GM23248 (cell line): ENCODE measurements at regions not wholly inside any gene's neighbourhood (a gene's known extent, or its start where the extent isn't known, plus 50 kb on each side); places are given as distances from the start of the nearest gene placed in this dataset.

Experiments used
- EZH2 ChIP-seq: fragments of 200-600 bp; sonication (generic); IDR thresholded peaks from 2 replicates; pipeline ENCODE4 v1.6.1; 2018; ENCODE audit warnings: antibody characterized with exemption, mild to moderate bottlenecking; ENCODE audit not compliant: insufficient read depth, poor library complexity, severe bottlenecking
- EZH2phosphoT487 ChIP-seq: fragments of 200-600 bp; sonication (generic); IDR thresholded peaks from 2 replicates; pipeline ENCODE4 v1.6.1; 2018; ENCODE audit warnings: antibody characterized with exemption, moderate library complexity, mild to moderate bottlenecking, low read depth; ENCODE audit not compliant: insufficient read depth

DNA sequence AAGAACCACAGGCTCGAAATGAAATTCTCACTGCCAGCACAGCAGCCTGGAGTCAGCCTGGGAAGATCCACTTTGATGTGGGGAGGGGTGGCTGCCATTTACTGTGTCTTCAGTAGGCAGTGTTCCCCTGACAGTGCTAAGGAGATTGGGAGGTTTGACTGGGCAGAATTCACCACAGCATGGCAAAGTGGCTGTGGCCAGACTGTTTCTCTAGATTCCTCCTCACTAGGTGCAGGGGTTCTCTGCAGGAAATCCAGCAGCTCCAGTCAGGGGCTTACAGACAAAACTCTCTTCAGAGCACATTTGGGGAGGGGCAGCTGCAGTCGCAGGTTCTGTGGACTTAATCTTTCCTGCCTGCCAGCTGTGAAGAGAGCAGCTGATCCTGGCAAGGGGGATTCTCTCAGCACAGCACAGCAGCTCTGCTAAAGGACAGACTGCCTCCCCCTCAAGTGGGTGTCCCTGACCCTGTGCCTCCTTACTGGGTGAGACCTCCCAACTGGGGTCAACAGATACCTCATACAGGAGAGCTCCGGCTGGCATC is 1174.0 kb downstream of the RAPGEF2 start:
- TF ChIP-seq EZH2phosphoT487 = no peak
- TF ChIP-seq EZH2 = no peak
